PC-9 (cell line): ENCODE measurements at regions not wholly inside any gene's neighbourhood (a gene's known extent, or its start where the extent isn't known, plus 50 kb on each side); places are given as distances from the start of the nearest gene placed in this dataset.
"Not testable (repeated sequence)": the region's sequence is repeated elsewhere in the genome, so short reads cannot be mapped to it uniquely, and the experiment has no call there.

Experiments used
- BruUV-seq: library from RNA; stranded (reverse); fragments of 400-500 nt; replicated peaks from 2 replicates; lab custom pipeline; 2021; lab: Mats Ljungman, UMichigan
- CTCF ChIA-PET: fragments of 300-600 bp; sonication (Branson Sonifier 250); formaldehyde crosslinking; loops from one replicate; lab custom pipeline; 2022; ENCODE audit warnings: antibody characterized with exemption; lab: Charles Lee
- POLR2A ChIA-PET: fragments of 300-600 bp; sonication (Branson Sonifier 250); formaldehyde crosslinking; loops from one replicate; lab custom pipeline; 2022; ENCODE audit warnings: antibody characterized with exemption; ENCODE audit not compliant: unreplicated experiment; lab: Charles Lee
- DNase-seq, 2 experiments: peaks; one replicate each; pipeline versions ENCODE4 v3.0.0 to v3.0.0-alpha.2; 2015 to 2022; ENCODE audit warnings: mixed read lengths in 1 of 2
- H2AFZ ChIP-seq: fragments of 200-600 bp; sonication (generic); 2 replicates; pipeline ENCODE4 v1.8.1; 2017; ENCODE audit warnings: antibody characterized with exemption
- H3F3A ChIP-seq: fragments of 200-600 bp; sonication (generic); 2 replicates; pipeline ENCODE4 v1.8.1; 2017; ENCODE audit warnings: antibody characterized with exemption, mild to moderate bottlenecking, low read depth; ENCODE audit not compliant: insufficient read depth
- H3K27ac ChIP-seq: fragments of 200-600 bp; sonication (generic); 2 replicates; pipeline ENCODE4 v1.6.1; 2016; ENCODE audit warnings: mixed run types
- H3K27me3 ChIP-seq: fragments of 200-600 bp; sonication (generic); 2 replicates; pipeline ENCODE4 v1.6.1; 2016; ENCODE audit warnings: low read depth, mixed run types; ENCODE audit not compliant: insufficient read depth
- H3K36me3 ChIP-seq: fragments of 200-600 bp; sonication (generic); 2 replicates; pipeline ENCODE4 v1.6.1; 2016; ENCODE audit warnings: low read depth, mixed run types
- H3K4me1 ChIP-seq: fragments of 200-600 bp; sonication (generic); replicated peaks from 2 replicates; pipeline ENCODE4 v1.6.1; 2016; ENCODE audit warnings: mixed run types; ENCODE audit not compliant: insufficient read depth
- H3K4me2 ChIP-seq: fragments of 200-600 bp; sonication (generic); 2 replicates; pipeline ENCODE4 v1.6.1; 2017; ENCODE audit warnings: mixed run types
- H3K4me3 ChIP-seq: fragments of 200-600 bp; sonication (generic); 2 replicates; pipeline ENCODE4 v1.6.1; 2016; ENCODE audit warnings: mixed run types
- H3K79me2 ChIP-seq: fragments of 200-600 bp; sonication (generic); 2 replicates; pipeline ENCODE4 v1.6.1; 2017; ENCODE audit warnings: low read depth, mixed run types
- H3K9me2 ChIP-seq: fragments of 200-600 bp; sonication (generic); 2 replicates; pipeline ENCODE4 v1.8.1; 2017; ENCODE audit warnings: mild to moderate bottlenecking; ENCODE audit not compliant: insufficient read depth
- H3K9me3 ChIP-seq: fragments of 200-600 bp; sonication (generic); 2 replicates; pipeline ENCODE4 v1.8.1; 2016; ENCODE audit warnings: low read depth; ENCODE audit not compliant: insufficient read depth
- H4K20me1 ChIP-seq: fragments of 200-600 bp; sonication (generic); 2 replicates; pipeline ENCODE4 v1.8.1; 2017; ENCODE audit not compliant: insufficient read depth
- CTCF ChIP-seq: fragments of 200-600 bp; sonication (generic); conservative IDR thresholded peaks from 2 replicates; pipeline ENCODE4 v1.6.1; 2017; ENCODE audit warnings: mixed run types, antibody characterized with exemption, mild to moderate bottlenecking, moderate library complexity
- EZH2 ChIP-seq: fragments of 200-600 bp; sonication (generic); IDR thresholded peaks from 2 replicates; pipeline ENCODE4 v1.8.0; 2017; ENCODE audit warnings: antibody characterized with exemption, low read depth
- intact Hi-C: fragments of 100-400 bp; cut with micrococcal nuclease; formaldehyde crosslinking; loops from one replicate; pipeline ENCODE4 v1.10.0; 2022; ENCODE audit not compliant: unreplicated experiment

GRCh38 chr14:82667501-82667900 is 1133.8 kb upstream of the SEL1L start:
- no TSS peak for BruUV-seq

GRCh38 chr14:82676403-82676802 is 1142.8 kb upstream of the SEL1L start:
- no peak overlapping the region for H3K27ac ChIP-seq
- H4K20me1 ChIP-seq = no peaks in the 10 kb centered on the region
- H3K79me2 ChIP-seq = no peaks in the 10 kb centered on the region
- H3K9me2 ChIP-seq = no peaks in the 10 kb centered on the region
- H3K4me2 ChIP-seq = no peak overlapping the region
- BruUV-seq = no TSS peak
- H3K36me3 ChIP-seq = no peaks in the 10 kb centered on the region
- no peak overlapping the region for H2AFZ ChIP-seq
- no peak for DNase-seq
- no peaks in the 10 kb centered on the region for H3F3A ChIP-seq
- H3K27me3 ChIP-seq = no peaks in the 10 kb centered on the region
- no peak for TF ChIP-seq CTCF
- CTCF ChIA-PET = no interaction called here
- intact Hi-C loops = no loop called here
- no peak overlapping the region for H3K4me3 ChIP-seq
- POLR2A ChIA-PET = no interaction called here
- H3K4me1 ChIP-seq = no peaks in the 10 kb centered on the region
- H3K9me3 ChIP-seq = no peaks in the 10 kb centered on the region

More at GRCh38 chr14:82667501-82667900, 1133.8 kb upstream of the SEL1L start:
- Histone ChIP-seq H4K20me1 (no peaks in the 10 kb centered on the region), H3K79me2 (no peaks in the 10 kb centered on the region), H3K4me3 (no peak overlapping the region), H3K9me2 (no peaks in the 10 kb centered on the region), H3F3A (no peaks in the 10 kb centered on the region), H2AFZ (no peak overlapping the region), H3K27ac (no peak overlapping the region), H3K4me1 (no peaks in the 10 kb centered on the region), H3K9me3 (no peaks in the 10 kb centered on the region), H3K27me3 (no peaks in the 10 kb centered on the region), H3K36me3 (no peaks in the 10 kb centered on the region), H3K4me2 (no peak overlapping the region)
- POLR2A ChIA-PET = no interaction called here
- DNase-seq = no peak
- TF ChIP-seq EZH2 (no peak), CTCF (no peak)
- CTCF ChIA-PET = no interaction called here
- intact Hi-C loops = no loop called here

- no peaks in the 10 kb centered on the region for H3K27me3 ChIP-seq
- no peak for DNase-seq
- no peaks in the 10 kb centered on the region for H3K79me2 ChIP-seq
- BruUV-seq = no TSS peak
- no peak overlapping the region for H3K4me3 ChIP-seq
- H3K36me3 ChIP-seq = no peaks in the 10 kb centered on the region
- intact Hi-C loops = no loop called here
- H3K9me3 ChIP-seq = no peaks in the 10 kb centered on the region
- no peaks in the 10 kb centered on the region for H4K20me1 ChIP-seq
- ChIA-PET POLR2A (no interaction called here), CTCF (no interaction called here)
- no peaks in the 10 kb centered on the region for H3F3A ChIP-seq
- no peaks in the 10 kb centered on the region for H3K9me2 ChIP-seq
- no peak overlapping the region for H2AFZ ChIP-seq
- no peak for TF ChIP-seq EZH2
- no peak for TF ChIP-seq CTCF
- H3K4me2 ChIP-seq = no peak overlapping the region
- H3K27ac ChIP-seq = no peak overlapping the region
- no peaks in the 10 kb centered on the region for H3K4me1 ChIP-seq
Measured at GRCh38 chr14:82689948-82690347, 1156.3 kb upstream of the SEL1L start.

- H3K4me2 ChIP-seq, H2AFZ ChIP-seq, CTCF ChIA-PET, H3K9me3 ChIP-seq, H3K4me1 ChIP-seq, H3F3A ChIP-seq, H3K9me2 ChIP-seq, H3K27ac ChIP-seq, H3K27me3 ChIP-seq, H3K4me3 ChIP-seq, H4K20me1 ChIP-seq, H3K36me3 ChIP-seq, BruUV-seq, POLR2A ChIA-PET, intact Hi-C loops, H3K79me2 ChIP-seq: not testable (repeated sequence)
- peak in 1 of 2 experiments; percentile 68 for DNase-seq
Measured at GRCh38 chr14:82691191-82691590, 1157.5 kb upstream of the SEL1L start.
